ENCODE measurements at regions not wholly inside any gene's neighbourhood (a gene's known extent, or its start where the extent isn't known, plus 50 kb on each side); places are given as distances from the start of the nearest gene placed in this dataset.

DNA sequence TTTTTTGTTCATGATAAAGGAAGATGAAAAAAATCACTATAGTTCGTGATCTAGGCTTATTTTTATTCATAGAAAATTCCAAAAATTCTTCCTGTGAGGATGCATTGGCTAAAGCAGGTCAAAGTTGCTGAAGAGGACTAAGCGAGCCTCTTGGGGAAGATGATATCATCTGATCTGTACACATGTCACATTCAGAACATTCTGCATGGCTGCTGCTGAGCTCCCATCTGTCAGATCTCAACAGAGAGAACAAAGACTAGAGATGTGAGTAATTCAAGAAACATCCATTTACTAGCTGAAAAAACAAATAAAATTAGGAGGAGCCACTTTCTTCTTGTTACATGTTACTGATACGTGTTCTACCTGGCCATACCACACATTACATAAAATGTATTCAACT lies 518.6 kb upstream of the FSIP2 start (continued):
- TF ChIP-seq, protein P1, sequence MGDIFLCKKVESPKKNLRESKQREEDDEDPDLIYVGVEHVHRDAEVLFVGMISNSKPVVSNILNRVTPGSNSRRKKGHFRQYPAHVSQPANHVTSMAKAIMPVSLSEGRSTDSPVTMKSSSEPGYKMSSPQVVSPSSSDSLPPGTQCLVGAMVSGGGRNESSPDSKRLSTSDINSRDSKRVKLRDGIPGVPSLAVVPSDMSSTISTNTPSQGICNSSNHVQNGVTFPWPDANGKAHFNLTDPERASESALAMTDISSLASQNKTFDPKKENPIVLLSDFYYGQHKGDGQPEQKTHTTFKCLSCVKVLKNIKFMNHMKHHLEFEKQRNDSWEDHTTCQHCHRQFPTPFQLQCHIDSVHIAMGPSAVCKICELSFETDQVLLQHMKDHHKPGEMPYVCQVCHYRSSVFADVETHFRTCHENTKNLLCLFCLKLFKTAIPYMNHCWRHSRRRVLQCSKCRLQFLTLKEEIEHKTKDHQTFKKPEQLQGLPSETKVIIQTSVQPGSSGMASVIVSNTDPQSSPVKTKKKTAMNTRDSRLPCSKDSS (IDR thresholded peaks at IDR 0.05; ENCODE audit: low read depth, partially characterized antibody), result no peak

DNA sequence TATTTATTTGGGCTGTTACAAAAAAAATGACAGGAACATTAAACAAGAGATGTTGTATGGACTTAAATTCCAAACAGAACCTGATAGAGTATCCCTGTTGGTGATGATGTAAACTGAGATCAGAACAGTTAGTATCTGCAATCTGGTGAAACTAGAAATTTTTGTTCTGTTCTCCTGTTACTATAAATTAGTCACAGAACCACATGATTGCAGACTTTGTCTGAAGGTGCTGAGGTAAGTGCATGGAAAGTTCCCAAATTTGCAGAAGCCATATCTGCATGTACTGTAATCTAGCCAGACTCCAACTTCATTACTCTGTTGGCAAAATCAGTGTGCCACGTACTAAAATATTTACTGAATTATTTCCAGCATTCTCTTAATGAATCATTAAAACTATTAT lies 516.3 kb upstream of the FSIP2 start:
- no TSS peak for BruUV-seq (replicated peaks)
- no peak for TF ChIP-seq HDAC3 (IDR thresholded peaks at IDR 0.05; ENCODE audit: borderline replicate concordance, partially characterized antibody)
- TF ChIP-seq, protein P2, sequence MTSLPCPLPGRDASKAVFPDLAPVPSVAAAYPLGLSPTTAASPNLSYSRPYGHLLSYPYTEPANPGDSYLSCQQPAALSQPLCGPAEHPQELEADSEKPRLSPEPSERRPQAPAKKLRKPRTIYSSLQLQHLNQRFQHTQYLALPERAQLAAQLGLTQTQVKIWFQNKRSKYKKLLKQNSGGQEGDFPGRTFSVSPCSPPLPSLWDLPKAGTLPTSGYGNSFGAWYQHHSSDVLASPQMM (CRISPR knock-in tag; IDR thresholded peaks at IDR 0.05), result no peak
- TF ChIP-seq, protein P3, sequence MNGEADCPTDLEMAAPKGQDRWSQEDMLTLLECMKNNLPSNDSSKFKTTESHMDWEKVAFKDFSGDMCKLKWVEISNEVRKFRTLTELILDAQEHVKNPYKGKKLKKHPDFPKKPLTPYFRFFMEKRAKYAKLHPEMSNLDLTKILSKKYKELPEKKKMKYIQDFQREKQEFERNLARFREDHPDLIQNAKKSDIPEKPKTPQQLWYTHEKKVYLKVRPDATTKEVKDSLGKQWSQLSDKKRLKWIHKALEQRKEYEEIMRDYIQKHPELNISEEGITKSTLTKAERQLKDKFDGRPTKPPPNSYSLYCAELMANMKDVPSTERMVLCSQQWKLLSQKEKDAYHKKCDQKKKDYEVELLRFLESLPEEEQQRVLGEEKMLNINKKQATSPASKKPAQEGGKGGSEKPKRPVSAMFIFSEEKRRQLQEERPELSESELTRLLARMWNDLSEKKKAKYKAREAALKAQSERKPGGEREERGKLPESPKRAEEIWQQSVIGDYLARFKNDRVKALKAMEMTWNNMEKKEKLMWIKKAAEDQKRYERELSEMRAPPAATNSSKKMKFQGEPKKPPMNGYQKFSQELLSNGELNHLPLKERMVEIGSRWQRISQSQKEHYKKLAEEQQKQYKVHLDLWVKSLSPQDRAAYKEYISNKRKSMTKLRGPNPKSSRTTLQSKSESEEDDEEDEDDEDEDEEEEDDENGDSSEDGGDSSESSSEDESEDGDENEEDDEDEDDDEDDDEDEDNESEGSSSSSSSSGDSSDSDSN (IDR thresholded peaks at IDR 0.05; ENCODE audit: borderline replicate concordance in 1 of 2, low read depth in 2 of 2, low read length in 2 of 2), result no peak
- no peak for TF ChIP-seq ZBTB1 (CRISPR knock-in tag; IDR thresholded peaks at IDR 0.05; ENCODE audit: borderline replicate concordance, low read depth)
- TF ChIP-seq ZNF184 (CRISPR knock-in tag; IDR thresholded peaks at IDR 0.05), result no peak
- TF ChIP-seq, protein P4, sequence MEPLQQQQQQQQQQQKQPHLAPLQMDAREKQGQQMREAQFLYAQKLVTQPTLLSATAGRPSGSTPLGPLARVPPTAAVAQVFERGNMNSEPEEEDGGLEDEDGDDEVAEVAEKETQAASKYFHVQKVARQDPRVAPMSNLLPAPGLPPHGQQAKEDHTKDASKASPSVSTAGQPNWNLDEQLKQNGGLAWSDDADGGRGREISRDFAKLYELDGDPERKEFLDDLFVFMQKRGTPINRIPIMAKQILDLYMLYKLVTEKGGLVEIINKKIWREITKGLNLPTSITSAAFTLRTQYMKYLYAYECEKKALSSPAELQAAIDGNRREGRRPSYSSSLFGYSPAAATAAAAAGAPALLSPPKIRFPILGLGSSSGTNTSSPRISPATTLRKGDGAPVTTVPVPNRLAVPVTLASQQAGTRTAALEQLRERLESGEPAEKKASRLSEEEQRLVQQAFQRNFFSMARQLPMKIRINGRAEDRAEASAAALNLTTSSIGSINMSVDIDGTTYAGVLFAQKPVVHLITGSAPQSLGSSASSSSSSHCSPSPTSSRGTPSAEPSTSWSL (CRISPR knock-in tag; IDR thresholded peaks at IDR 0.05; ENCODE audit: borderline replicate concordance), result no peak
- no peak for TF ChIP-seq NCOA1 (IDR thresholded peaks at IDR 0.05; ENCODE audit: low read depth)
- no peak for TF ChIP-seq POLR3G (IDR thresholded peaks at IDR 0.05; ENCODE audit: extremely low read depth, insufficient read length, insufficient replicate concordance)
- TF ChIP-seq, protein P5, sequence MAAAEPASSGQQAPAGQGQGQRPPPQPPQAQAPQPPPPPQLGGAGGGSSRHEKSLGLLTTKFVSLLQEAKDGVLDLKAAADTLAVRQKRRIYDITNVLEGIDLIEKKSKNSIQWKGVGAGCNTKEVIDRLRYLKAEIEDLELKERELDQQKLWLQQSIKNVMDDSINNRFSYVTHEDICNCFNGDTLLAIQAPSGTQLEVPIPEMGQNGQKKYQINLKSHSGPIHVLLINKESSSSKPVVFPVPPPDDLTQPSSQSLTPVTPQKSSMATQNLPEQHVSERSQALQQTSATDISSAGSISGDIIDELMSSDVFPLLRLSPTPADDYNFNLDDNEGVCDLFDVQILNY (CRISPR knock-in tag; IDR thresholded peaks at IDR 0.05), result no peak
- no peak for TF ChIP-seq KLF1 (tag; IDR thresholded peaks at IDR 0.05)
- TF ChIP-seq SETDB1 (IDR thresholded peaks at IDR 0.05; ENCODE audit: low read length), result no peak

More for the DNA sequence above, 516.3 kb upstream of the FSIP2 start:
- WGBS (ENCODE audit: insufficient coverage, low coverage, missing lambda C conversion rate), result 0% methylated on average over 1 of the region's 1 CpG
- no peak for ATAC-seq
- H3K36me3 ChIP-seq (ENCODE audit: control insufficient read depth, insufficient read depth, low read length), result no peaks in the 10 kb centered on the region
- POLR2A ChIA-PET, result no interaction called here
- DNase-seq (ENCODE audit: extremely low read depth in 1 of 4, low spot score in 3 of 4), result no peak
- H3K79me2 ChIP-seq (ENCODE audit: control insufficient read depth, insufficient read depth, low read length), result no peaks in the 10 kb centered on the region
- no peaks in the 10 kb centered on the region for H3K9me1 ChIP-seq (ENCODE audit: control insufficient read depth, insufficient read depth, low read length)
- no peak overlapping the region for H2AFZ ChIP-seq (ENCODE audit: low read depth, low read length)
- H3K27ac ChIP-seq (ENCODE audit: extremely low read depth, low read depth, low read length), result no peak overlapping the region
- H3K4me2 ChIP-seq (ENCODE audit: insufficient read depth, low read length), result no peak overlapping the region
- no peaks in the 10 kb centered on the region for H3K27me3 ChIP-seq (ENCODE audit: control insufficient read depth in 2 of 2, insufficient read depth in 2 of 2, low read length in 2 of 2)
- no peak for FAIRE-seq
- no peak overlapping the region for H3K4me3 ChIP-seq
- no peaks in the 10 kb centered on the region for H4K20me1 ChIP-seq (replicated peaks; ENCODE audit: control insufficient read depth, insufficient read depth, low read length)
- intact Hi-C loops (cut with micrococcal nuclease), result no loop called here
- CTCF ChIA-PET (ENCODE audit: low intra/inter-chr PET ratio), result no interaction called here
- H3K9me3 ChIP-seq (replicated peaks; ENCODE audit: control insufficient read depth, insufficient read depth, low read depth, low read length), result no peaks in the 10 kb centered on the region
- in situ Hi-C loops (cut with MboI), result no loop called here
- H3K9ac ChIP-seq (ENCODE audit: insufficient read depth in 1 of 2, low read depth in 2 of 2, low read length in 2 of 2), result no peak overlapping the region
- H3K4me1 ChIP-seq (replicated peaks in 1 of 2; ENCODE audit: control insufficient read depth in 2 of 2, insufficient read depth in 2 of 2, low read length in 2 of 2), result no peaks in the 10 kb centered on the region
